Left ventricle myocardium inferior (tissue), 1 donor: ENCODE measurements at regions not wholly inside any gene's neighbourhood (a gene's known extent, or its start where the extent isn't known, plus 50 kb on each side); places are given as distances from the start of the nearest gene placed in this dataset.

ENCODE experiments used
- DNase-seq: peaks from one replicate; pipeline ENCODE4 v3.0.0-alpha.2; 2020
- H3K27ac ChIP-seq: fragments of 200-600 bp; replicated peaks from 2 replicates; pipeline ENCODE4 v1.8.0; 2021
- H3K27me3 ChIP-seq: fragments of 200-600 bp; 2 replicates; pipeline ENCODE4 v1.8.0; 2021; ENCODE audit warnings: low read depth
- H3K36me3 ChIP-seq: fragments of 200-600 bp; 2 replicates; pipeline ENCODE4 v1.8.0; 2021
- H3K4me1 ChIP-seq: fragments of 200-600 bp; 2 replicates; pipeline ENCODE4 v1.8.0; 2021
- H3K4me3 ChIP-seq: fragments of 200-600 bp; 2 replicates; pipeline ENCODE4 v1.8.0; 2021; ENCODE audit warnings: mild to moderate bottlenecking, moderate library complexity
- H3K9me3 ChIP-seq: fragments of 200-600 bp; replicated peaks from 2 replicates; pipeline ENCODE4 v1.8.0; 2021
- CTCF ChIP-seq: fragments of 200-600 bp; IDR thresholded peaks from 2 replicates; pipeline ENCODE4 v1.8.0; 2021; ENCODE audit warnings: antibody characterized with exemption, mild to moderate bottlenecking, borderline replicate concordance
- intact Hi-C: fragments of 100-400 bp; cut with micrococcal nuclease; formaldehyde crosslinking; loops from one replicate; pipeline ENCODE4 v1.11.0; 2022
- donor health status: DM: no; HTN: yes; CAD: no; lungs with severe emphysema.

- no peak for TF ChIP-seq CTCF
- Histone ChIP-seq H3K9me3 (no peaks in the 10 kb centered on the region), H3K27ac (no peak overlapping the region), H3K27me3 (no peaks in the 10 kb centered on the region), H3K4me1 (no peaks in the 10 kb centered on the region), H3K4me3 (no peak overlapping the region), H3K36me3 (no peaks in the 10 kb centered on the region)
- no peak for DNase-seq
- intact Hi-C loops = no loop called here
Measured at GRCh38 chr20:52447225-52447551, 255.6 kb upstream of the ZFP64 start.

GRCh38 chr20:52446421-52447224, 255.0 kb upstream of the ZFP64 start:
- Histone ChIP-seq H3K9me3 (no peaks in the 10 kb centered on the region), H3K27me3 (no peaks in the 10 kb centered on the region), H3K4me1 (no peaks in the 10 kb centered on the region), H3K4me3 (no peak overlapping the region), H3K36me3 (no peaks in the 10 kb centered on the region), H3K27ac (no peak overlapping the region)
- no peak for DNase-seq
- TF ChIP-seq CTCF = no peak
- intact Hi-C loops = no loop called here

GRCh38 chr20:52444455-52444854, 252.9 kb upstream of the ZFP64 start:
- no peak for TF ChIP-seq CTCF
- Histone ChIP-seq H3K36me3 (no peaks in the 10 kb centered on the region), H3K9me3 (no peaks in the 10 kb centered on the region), H3K4me3 (no peak overlapping the region), H3K4me1 (no peaks in the 10 kb centered on the region), H3K27ac (no peak overlapping the region), H3K27me3 (peaks cover 13% of the 10 kb centered on the region)
- no peak for DNase-seq
- intact Hi-C loops = no loop called here

GRCh38 chr20:52443874-52444273, 252.3 kb upstream of the ZFP64 start:
- Histone ChIP-seq H3K9me3 (no peaks in the 10 kb centered on the region), H3K4me3 (no peak overlapping the region), H3K27me3 (peaks cover 19% of the 10 kb centered on the region), H3K36me3 (no peaks in the 10 kb centered on the region), H3K27ac (no peak overlapping the region), H3K4me1 (no peaks in the 10 kb centered on the region)
- DNase-seq = no peak
- no peak for TF ChIP-seq CTCF
- intact Hi-C loops = no loop called here

- H3K4me1 ChIP-seq = no peaks in the 10 kb centered on the region
- intact Hi-C loops = no loop called here
- TF ChIP-seq CTCF = no peak
Measured at GRCh38 chr20:52441710-52442109, 250.1 kb upstream of the ZFP64 start.

More at GRCh38 chr20:52441710-52442109, 250.1 kb upstream of the ZFP64 start:
- H3K27ac ChIP-seq = no peak overlapping the region
- no peaks in the 10 kb centered on the region for H3K9me3 ChIP-seq
- no peak overlapping the region for H3K4me3 ChIP-seq
- no peaks in the 10 kb centered on the region for H3K36me3 ChIP-seq
- H3K27me3 ChIP-seq = peaks cover 29% of the 10 kb centered on the region
- no peak for DNase-seq
